ENCODE measurements at regions not wholly inside any gene's neighbourhood (a gene's known extent, or its start where the extent isn't known, plus 50 kb on each side); places are given as distances from the start of the nearest gene placed in this dataset.

DNA sequence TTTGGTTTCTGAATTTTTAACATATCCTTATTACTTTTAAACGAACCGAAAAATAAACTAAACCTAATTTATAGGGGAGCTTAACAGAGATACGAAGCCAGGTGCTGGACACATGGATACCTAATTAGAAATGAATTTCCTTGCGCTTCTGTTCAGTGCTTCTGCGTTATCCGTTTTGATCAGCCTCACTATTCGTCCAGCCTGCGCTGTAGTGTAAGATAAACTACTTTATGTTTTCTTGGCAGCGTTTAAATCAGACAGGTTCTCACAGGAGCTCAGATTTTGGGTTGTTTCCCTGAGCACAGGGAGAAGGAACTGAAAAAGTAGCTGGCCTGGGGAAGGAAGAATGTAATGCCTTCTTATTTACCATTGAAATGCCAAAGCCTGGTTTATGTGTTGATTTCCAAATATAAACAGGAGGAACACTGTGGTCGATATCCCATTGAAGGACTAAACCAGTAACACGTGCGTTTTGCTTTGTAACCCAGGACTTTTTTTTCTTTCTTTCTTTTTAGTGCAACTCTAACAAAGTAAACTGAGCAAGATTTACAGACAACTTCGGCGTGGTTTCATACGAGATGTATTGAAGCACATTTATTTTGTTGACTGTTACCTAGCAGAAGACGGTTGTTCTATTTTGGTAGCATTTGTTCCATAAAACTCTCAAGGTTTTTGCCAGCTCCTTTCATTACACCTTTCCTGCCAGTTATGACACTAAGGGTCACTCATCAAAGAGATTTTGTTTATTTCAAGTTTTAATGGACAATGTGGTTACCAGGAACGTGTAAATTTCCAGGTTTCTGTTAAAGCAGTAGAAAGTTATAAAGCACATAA is 214.8 kb upstream of the HEY2 start:
- no peaks in the 10 kb centered on the region for H3K9me3 ChIP-seq (ENCODE audit: insufficient read depth, low read depth, low read length)
- no peak overlapping the region for H3K4me2 ChIP-seq (ENCODE audit: low read length)
- no peaks in the 10 kb centered on the region for H3K27me3 ChIP-seq (ENCODE audit: insufficient read depth, low read length)
- peak overlapping the region; percentile 29 for H2BK5ac ChIP-seq (ENCODE audit: low read depth, low read length, poor library complexity)
- no peak overlapping the region for H2AFZ ChIP-seq (ENCODE audit: insufficient read depth, low read length, poor library complexity)
- H3K27ac ChIP-seq (ENCODE audit: low read depth, low read length), result peak overlapping the region; percentile 56
- DNase-seq, result no peak
- H4K8ac ChIP-seq (ENCODE audit: low read depth, low read length), result no peak overlapping the region
- peaks cover 2% of the 10 kb centered on the region for H3K79me2 ChIP-seq (ENCODE audit: control insufficient read depth, insufficient read depth, low read length, poor library complexity)
- H4K91ac ChIP-seq (ENCODE audit: low read depth, low read length), result peak overlapping the region; percentile 71
- H2BK120ac ChIP-seq (ENCODE audit: insufficient read depth, low read length, poor library complexity), result peak overlapping the region; percentile 70
- no peak overlapping the region for H3K4me3 ChIP-seq (ENCODE audit: low read depth, low read length)
- no peak overlapping the region for H3K23ac ChIP-seq (ENCODE audit: low read length)
- no peak overlapping the region for H2BK12ac ChIP-seq (ENCODE audit: low read length)
- H3K9ac ChIP-seq (ENCODE audit: low read length), result no peak overlapping the region
- WGBS (ENCODE audit: extremely low coverage, insufficient coverage, insufficient read length), result no CpG with 5 or more reads among the region's 17 CpGs
- H3K36me3 ChIP-seq (ENCODE audit: control insufficient read depth in 1 of 2, insufficient read depth in 2 of 2, low read length in 2 of 2), result no peaks in the 10 kb centered on the region
- no peak overlapping the region for H2AK5ac ChIP-seq (ENCODE audit: low read length)
- H4K12ac ChIP-seq (ENCODE audit: low read depth, low read length), result no peak overlapping the region
- peaks cover 12% of the 10 kb centered on the region for H3K79me1 ChIP-seq (ENCODE audit: low read length)
- H3K4me1 ChIP-seq (ENCODE audit: control insufficient read depth in 1 of 2, insufficient read depth in 2 of 2, low read length in 2 of 2), result peaks cover 6 to 10% of the 10 kb centered on the region in 2 experiments
- no peak overlapping the region for H3K4ac ChIP-seq (ENCODE audit: low read depth, low read length)
- no peak overlapping the region for H3K18ac ChIP-seq (ENCODE audit: low read length)
- peak overlapping the region; percentile 7 for H3K14ac ChIP-seq (ENCODE audit: low read length)

DNA sequence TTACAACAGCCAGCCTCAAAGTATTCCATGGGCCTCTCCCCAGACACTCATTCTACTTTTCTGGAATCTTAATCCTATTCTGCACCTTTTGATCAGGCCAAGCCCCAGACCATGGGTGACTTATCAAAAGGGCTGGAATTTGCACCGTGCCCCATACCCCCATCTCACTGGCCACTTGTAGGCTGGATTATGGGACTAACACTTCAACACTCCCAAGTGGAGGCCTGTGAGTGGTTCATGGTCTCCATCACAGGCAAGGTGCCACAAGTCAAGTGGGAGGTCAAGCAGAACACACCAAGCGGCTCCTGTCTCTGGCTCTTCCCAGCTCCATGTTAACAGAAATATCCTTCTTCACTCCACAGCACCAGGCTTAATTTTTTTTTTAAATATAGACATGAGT is 212.3 kb upstream of the HEY2 start:
- H2BK5ac ChIP-seq (ENCODE audit: low read depth, low read length, poor library complexity), result no peak overlapping the region
- no peak overlapping the region for H3K27ac ChIP-seq (ENCODE audit: low read depth, low read length)
- H3K27me3 ChIP-seq (ENCODE audit: insufficient read depth, low read length), result no peaks in the 10 kb centered on the region
- no peak overlapping the region for H3K18ac ChIP-seq (ENCODE audit: low read length)
- H3K4me1 ChIP-seq (ENCODE audit: control insufficient read depth in 1 of 2, insufficient read depth in 2 of 2, low read length in 2 of 2), result peaks cover 6 to 10% of the 10 kb centered on the region in 2 experiments
- H2BK120ac ChIP-seq (ENCODE audit: insufficient read depth, low read length, poor library complexity), result no peak overlapping the region
- no peak overlapping the region for H4K8ac ChIP-seq (ENCODE audit: low read depth, low read length)
- no CpG with 5 or more reads among the region's 2 CpGs for WGBS (ENCODE audit: extremely low coverage, insufficient coverage, insufficient read length)
- no peak overlapping the region for H2AFZ ChIP-seq (ENCODE audit: insufficient read depth, low read length, poor library complexity)
- no peak overlapping the region for H3K14ac ChIP-seq (ENCODE audit: low read length)
- no peak overlapping the region for H3K23ac ChIP-seq (ENCODE audit: low read length)
- peaks cover 12% of the 10 kb centered on the region for H3K79me1 ChIP-seq (ENCODE audit: low read length)
- no peak overlapping the region for H4K91ac ChIP-seq (ENCODE audit: low read depth, low read length)
- DNase-seq, result no peak
- no peak overlapping the region for H3K4ac ChIP-seq (ENCODE audit: low read depth, low read length)
- H3K79me2 ChIP-seq (ENCODE audit: control insufficient read depth, insufficient read depth, low read length, poor library complexity), result peaks cover 2% of the 10 kb centered on the region
- H3K9me3 ChIP-seq (ENCODE audit: insufficient read depth, low read depth, low read length), result no peaks in the 10 kb centered on the region
- H4K12ac ChIP-seq (ENCODE audit: low read depth, low read length), result no peak overlapping the region
- no peak overlapping the region for H3K4me2 ChIP-seq (ENCODE audit: low read length)
- H3K4me3 ChIP-seq (ENCODE audit: low read depth, low read length), result no peak overlapping the region
- H2AK5ac ChIP-seq (ENCODE audit: low read length), result no peak overlapping the region
- no peak overlapping the region for H2BK12ac ChIP-seq (ENCODE audit: low read length)
- no peak overlapping the region for H3K9ac ChIP-seq (ENCODE audit: low read length)
- no peaks in the 10 kb centered on the region for H3K36me3 ChIP-seq (ENCODE audit: control insufficient read depth in 1 of 2, insufficient read depth in 2 of 2, low read length in 2 of 2)

DNA sequence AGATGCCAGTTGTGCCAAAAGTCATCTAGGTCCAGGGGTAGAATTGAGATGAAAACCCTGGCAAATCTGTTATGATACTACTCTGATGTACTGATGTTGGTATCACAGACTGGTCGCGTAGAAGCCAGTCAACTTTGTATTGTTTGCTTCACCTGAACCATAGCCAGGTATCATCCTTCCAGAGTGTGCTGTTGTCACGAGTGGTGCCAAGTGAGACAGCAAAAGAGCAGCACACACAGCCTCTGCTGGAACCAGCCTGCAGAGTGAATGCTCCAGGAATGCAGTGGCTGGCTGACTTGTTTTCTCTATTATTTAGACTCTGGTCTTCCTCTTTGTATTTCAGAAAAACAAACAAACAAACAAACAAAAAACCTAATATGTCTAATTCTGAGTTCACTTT is 209.5 kb upstream of the HEY2 start:
- no peak overlapping the region for H2AK5ac ChIP-seq (ENCODE audit: low read length)
- peak overlapping the region; percentile 28 for H2BK120ac ChIP-seq (ENCODE audit: insufficient read depth, low read length, poor library complexity)

DNA sequence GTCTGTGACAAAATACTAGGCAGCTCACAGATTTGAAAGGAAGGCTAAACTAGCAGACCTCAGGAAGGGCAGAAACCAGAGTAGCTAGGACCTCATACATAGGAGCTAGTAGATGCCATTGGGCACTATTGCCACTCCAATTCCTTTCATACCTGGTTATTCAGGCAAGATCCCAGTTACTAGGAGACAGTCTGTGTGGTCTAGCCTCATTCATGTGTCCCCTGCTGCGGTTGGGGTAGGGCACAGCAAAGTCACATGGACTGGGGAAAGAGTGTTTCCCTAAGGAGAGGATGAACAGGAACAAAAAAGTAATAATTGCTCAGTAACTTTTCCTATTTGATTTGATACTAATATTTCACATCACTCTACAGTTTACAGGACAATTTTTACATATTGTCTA is 204.6 kb upstream of the HEY2 start:
- no peak overlapping the region for H3K4ac ChIP-seq (ENCODE audit: low read depth, low read length)
- no CpG with 5 or more reads among the region's 1 CpG for WGBS (ENCODE audit: extremely low coverage, insufficient coverage, insufficient read length)

More for the DNA sequence above, 209.5 kb upstream of the HEY2 start:
- Histone ChIP-seq H3K27ac (ENCODE audit: low read depth, low read length) (no peak overlapping the region), H3K23ac (ENCODE audit: low read length) (no peak overlapping the region), H3K9me3 (ENCODE audit: insufficient read depth, low read depth, low read length) (no peaks in the 10 kb centered on the region), H3K4me3 (ENCODE audit: low read depth, low read length) (no peak overlapping the region), H2BK12ac (ENCODE audit: low read length) (peak overlapping the region; percentile 83), H3K4me2 (ENCODE audit: low read length) (no peak overlapping the region), H4K91ac (ENCODE audit: low read depth, low read length) (peak overlapping the region; percentile 62), H2BK5ac (ENCODE audit: low read depth, low read length, poor library complexity) (no peak overlapping the region), H4K8ac (ENCODE audit: low read depth, low read length) (peak overlapping the region; percentile 25), H3K4me1 (ENCODE audit: control insufficient read depth in 1 of 2, insufficient read depth in 2 of 2, low read length in 2 of 2) (no peaks in the 10 kb centered on the region), H3K79me1 (ENCODE audit: low read length) (no peaks in the 10 kb centered on the region), H2AFZ (ENCODE audit: insufficient read depth, low read length, poor library complexity) (no peak overlapping the region), H3K14ac (ENCODE audit: low read length) (no peak overlapping the region), H3K27me3 (ENCODE audit: insufficient read depth, low read length) (no peaks in the 10 kb centered on the region), H3K36me3 (ENCODE audit: control insufficient read depth in 1 of 2, insufficient read depth in 2 of 2, low read length in 2 of 2) (no peaks in the 10 kb centered on the region), H3K18ac (ENCODE audit: low read length) (no peak overlapping the region), H3K79me2 (ENCODE audit: control insufficient read depth, insufficient read depth, low read length, poor library complexity) (no peaks in the 10 kb centered on the region), H4K12ac (ENCODE audit: low read depth, low read length) (no peak overlapping the region), H3K4ac (ENCODE audit: low read depth, low read length) (no peak overlapping the region), H3K9ac (ENCODE audit: low read length) (peak overlapping the region; percentile 31)
- WGBS (ENCODE audit: extremely low coverage, insufficient coverage, insufficient read length), result no CpG with 5 or more reads among the region's 3 CpGs
- DNase-seq, result no peak

More for the DNA sequence above, 204.6 kb upstream of the HEY2 start:
- Histone ChIP-seq H3K18ac (ENCODE audit: low read length) (no peak overlapping the region), H3K9me3 (ENCODE audit: insufficient read depth, low read depth, low read length) (no peaks in the 10 kb centered on the region), H3K27ac (ENCODE audit: low read depth, low read length) (no peak overlapping the region), H2BK12ac (ENCODE audit: low read length) (no peak overlapping the region), H3K23ac (ENCODE audit: low read length) (no peak overlapping the region), H4K12ac (ENCODE audit: low read depth, low read length) (no peak overlapping the region), H4K91ac (ENCODE audit: low read depth, low read length) (peak overlapping the region; percentile 39), H3K9ac (ENCODE audit: low read length) (no peak overlapping the region), H3K4me1 (ENCODE audit: control insufficient read depth in 1 of 2, insufficient read depth in 2 of 2, low read length in 2 of 2) (no peaks in the 10 kb centered on the region), H2BK5ac (ENCODE audit: low read depth, low read length, poor library complexity) (no peak overlapping the region), H3K36me3 (ENCODE audit: control insufficient read depth in 1 of 2, insufficient read depth in 2 of 2, low read length in 2 of 2) (no peaks in the 10 kb centered on the region), H2AFZ (ENCODE audit: insufficient read depth, low read length, poor library complexity) (no peak overlapping the region), H3K79me1 (ENCODE audit: low read length) (no peaks in the 10 kb centered on the region), H2BK120ac (ENCODE audit: insufficient read depth, low read length, poor library complexity) (no peak overlapping the region), H3K4me2 (ENCODE audit: low read length) (no peak overlapping the region), H4K8ac (ENCODE audit: low read depth, low read length) (no peak overlapping the region), H3K4me3 (ENCODE audit: low read depth, low read length) (no peak overlapping the region), H3K79me2 (ENCODE audit: control insufficient read depth, insufficient read depth, low read length, poor library complexity) (no peaks in the 10 kb centered on the region), H3K27me3 (ENCODE audit: insufficient read depth, low read length) (no peaks in the 10 kb centered on the region), H3K14ac (ENCODE audit: low read length) (no peak overlapping the region), H2AK5ac (ENCODE audit: low read length) (no peak overlapping the region)
- DNase-seq, result no peak

Data from trophoblast cell (in vitro differentiated cells and primary cell).